ENCODE measurements at regions not wholly inside any gene's neighbourhood (a gene's known extent, or its start where the extent isn't known, plus 50 kb on each side); places are given as distances from the start of the nearest gene placed in this dataset.

DNA sequence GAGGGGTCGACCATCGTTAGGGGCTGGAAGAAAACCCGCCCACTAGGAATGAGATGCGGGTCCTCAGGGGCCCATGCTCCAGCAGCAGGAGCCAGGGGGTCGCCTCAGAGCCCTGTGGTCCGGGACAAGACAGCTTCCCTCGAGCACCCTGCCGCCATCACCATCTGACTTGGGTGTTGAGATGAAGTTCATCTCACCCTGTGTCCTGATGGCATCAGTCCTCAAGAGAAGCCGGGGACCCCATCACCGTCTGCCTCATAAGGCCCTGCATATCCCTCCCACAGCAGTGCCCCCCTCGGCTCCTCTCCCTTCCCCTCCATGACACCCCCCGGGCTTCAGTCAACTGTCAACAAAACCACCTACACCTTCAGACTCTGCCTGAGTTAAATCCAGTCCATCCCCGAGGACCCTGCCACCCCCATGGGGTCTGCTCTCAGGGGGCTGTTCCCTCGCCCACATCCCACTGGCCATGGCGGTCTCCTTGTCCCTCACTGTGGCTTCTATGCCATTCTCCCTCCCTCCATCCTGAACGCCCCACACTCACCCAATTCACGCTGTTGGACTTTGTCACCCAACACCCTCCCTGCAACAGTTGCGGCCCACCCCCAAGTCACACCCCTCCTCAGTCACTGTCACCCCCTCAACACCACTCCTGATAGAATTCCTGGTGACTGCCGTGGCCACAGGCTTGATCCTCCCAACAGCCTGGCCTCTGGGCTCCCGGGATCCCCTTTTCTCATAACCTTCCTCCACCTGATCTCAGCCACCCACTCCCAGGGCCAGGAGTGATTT, 87.7 kb upstream of the RTL6 start:
- no peak for DNase-seq (ENCODE audit: low read depth)
- TF ChIP-seq, protein P1, sequence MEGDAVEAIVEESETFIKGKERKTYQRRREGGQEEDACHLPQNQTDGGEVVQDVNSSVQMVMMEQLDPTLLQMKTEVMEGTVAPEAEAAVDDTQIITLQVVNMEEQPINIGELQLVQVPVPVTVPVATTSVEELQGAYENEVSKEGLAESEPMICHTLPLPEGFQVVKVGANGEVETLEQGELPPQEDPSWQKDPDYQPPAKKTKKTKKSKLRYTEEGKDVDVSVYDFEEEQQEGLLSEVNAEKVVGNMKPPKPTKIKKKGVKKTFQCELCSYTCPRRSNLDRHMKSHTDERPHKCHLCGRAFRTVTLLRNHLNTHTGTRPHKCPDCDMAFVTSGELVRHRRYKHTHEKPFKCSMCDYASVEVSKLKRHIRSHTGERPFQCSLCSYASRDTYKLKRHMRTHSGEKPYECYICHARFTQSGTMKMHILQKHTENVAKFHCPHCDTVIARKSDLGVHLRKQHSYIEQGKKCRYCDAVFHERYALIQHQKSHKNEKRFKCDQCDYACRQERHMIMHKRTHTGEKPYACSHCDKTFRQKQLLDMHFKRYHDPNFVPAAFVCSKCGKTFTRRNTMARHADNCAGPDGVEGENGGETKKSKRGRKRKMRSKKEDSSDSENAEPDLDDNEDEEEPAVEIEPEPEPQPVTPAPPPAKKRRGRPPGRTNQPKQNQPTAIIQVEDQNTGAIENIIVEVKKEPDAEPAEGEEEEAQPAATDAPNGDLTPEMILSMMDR (conservative IDR thresholded peaks at IDR 0.05; ENCODE audit: low read depth, low read length): no peak

GRCh38 chr22:44584256-44584902, 86.3 kb upstream of the RTL6 start:
- TF ChIP-seq, protein P1 (conservative IDR thresholded peaks at IDR 0.05; ENCODE audit: low read depth, low read length): no peak

More for the DNA sequence above, 87.7 kb upstream of the RTL6 start:
- no peak overlapping the region for H3K4me3 ChIP-seq (ENCODE audit: low read length)

DNA sequence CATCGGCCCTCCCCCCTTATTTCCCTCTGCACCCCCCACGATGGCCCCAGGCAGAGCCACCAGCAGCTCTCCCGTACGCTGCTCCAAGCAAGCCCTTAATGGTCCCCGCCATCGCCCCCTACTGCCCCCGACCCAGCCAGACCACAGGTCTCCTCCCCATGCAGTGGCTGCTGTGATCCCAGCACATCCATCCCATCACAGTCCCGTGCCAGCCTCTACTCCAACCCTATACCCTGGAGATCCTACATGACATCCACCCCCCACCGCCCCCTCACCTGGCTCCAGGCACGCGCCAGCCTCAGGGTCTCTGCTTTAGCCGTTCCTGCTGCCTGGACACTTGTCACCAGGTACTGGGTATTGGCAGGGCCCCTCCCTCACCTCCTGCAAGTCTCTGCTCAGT, 85.8 kb upstream of the RTL6 start:
- no peak for DNase-seq (ENCODE audit: low read depth)
- H3K4me3 ChIP-seq (ENCODE audit: low read length): no peak overlapping the region
- TF ChIP-seq, protein P1 (conservative IDR thresholded peaks at IDR 0.05; ENCODE audit: low read depth, low read length): no peak

More at GRCh38 chr22:44584256-44584902, 86.3 kb upstream of the RTL6 start:
- DNase-seq (ENCODE audit: low read depth): no peak
- no peak overlapping the region for H3K4me3 ChIP-seq (ENCODE audit: low read length)

GRCh38 chr22:44583061-44583760, 85.2 kb upstream of the RTL6 start:
- no peak overlapping the region for H3K4me3 ChIP-seq (ENCODE audit: low read length)
- TF ChIP-seq, protein P1 (conservative IDR thresholded peaks at IDR 0.05; ENCODE audit: low read depth, low read length): no peak
- DNase-seq (ENCODE audit: low read depth): no peak

DNA sequence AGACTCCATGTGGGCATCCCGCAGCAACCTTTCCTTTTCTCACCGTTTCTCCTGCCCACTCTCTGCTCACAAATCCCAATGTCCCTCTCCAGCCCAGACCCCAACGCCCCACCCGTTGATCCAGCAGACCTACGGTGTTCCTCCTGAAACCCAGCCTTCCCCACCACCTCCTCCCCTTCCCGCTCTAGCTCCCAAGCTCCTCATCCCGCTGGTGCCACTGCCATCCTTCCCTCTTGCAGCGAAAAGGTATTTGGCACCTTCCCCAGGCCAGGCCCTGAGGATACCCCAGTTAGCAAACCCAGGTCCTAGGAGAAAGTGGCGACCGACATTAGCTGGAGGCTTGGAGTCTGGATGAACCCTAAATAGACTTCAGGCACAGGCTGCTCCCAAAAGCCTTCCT, 84.0 kb upstream of the RTL6 start:
- no peak overlapping the region for H3K4me3 ChIP-seq (ENCODE audit: low read length)
- TF ChIP-seq, protein P1 (conservative IDR thresholded peaks at IDR 0.05; ENCODE audit: low read depth, low read length): no peak
- no peak for DNase-seq (ENCODE audit: low read depth)

DNA sequence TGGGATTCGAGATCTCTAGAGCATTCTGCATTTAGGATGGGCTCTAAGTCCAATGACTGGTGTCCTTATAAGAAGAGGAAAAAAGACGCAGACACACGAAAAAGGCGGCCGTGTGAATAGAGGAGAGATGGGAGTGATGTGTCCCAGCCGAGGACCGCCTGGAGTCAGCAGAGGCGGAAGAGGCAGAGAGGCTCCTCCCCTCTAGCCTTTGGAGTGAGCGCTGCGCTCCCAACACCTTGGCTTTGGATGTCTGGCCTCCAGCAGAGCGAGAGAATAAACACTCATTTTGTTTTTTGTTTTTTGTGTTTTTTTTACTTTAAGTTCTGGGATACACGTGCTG, 83.0 kb upstream of the RTL6 start:
- DNase-seq (ENCODE audit: low read depth): no peak
- TF ChIP-seq, protein P1 (conservative IDR thresholded peaks at IDR 0.05; ENCODE audit: low read depth, low read length): no peak
- H3K4me3 ChIP-seq (ENCODE audit: low read length): no peak overlapping the region
